AG09319 (cell line): ENCODE measurements at regions not wholly inside any gene's neighbourhood (a gene's known extent, or its start where the extent isn't known, plus 50 kb on each side); places are given as distances from the start of the nearest gene placed in this dataset.

Experiments
- DNase-seq: peaks from one replicate; pipeline ENCODE4 v3.0.0-alpha.2; 2010; ENCODE audit warnings: low read depth; ENCODE audit errors: extremely low read depth
- TF ChIP-seq, protein P1 (sequence below): IDR thresholded peaks from 2 replicates; pipeline ENCODE4 v1.5.1; 2011; ENCODE audit warnings: low read depth, mild to moderate bottlenecking, inconsistent platforms, low read length, moderate library complexity

DNA sequence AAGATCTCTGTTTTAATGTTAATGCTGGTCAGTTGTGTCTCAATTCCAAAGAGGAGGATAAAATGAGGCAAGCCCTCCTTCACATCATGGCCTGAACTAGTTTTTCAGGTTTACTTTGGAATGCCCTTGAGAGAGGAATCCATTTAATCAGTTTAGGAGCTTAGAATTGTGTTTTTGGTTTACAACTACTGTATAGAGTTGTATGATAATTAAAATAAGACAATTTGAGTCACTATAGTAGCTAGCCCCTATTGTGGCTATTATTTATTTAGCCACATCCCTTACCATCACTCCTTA, 107.8 kb upstream of the PRLR start:
- TF ChIP-seq, protein P1, sequence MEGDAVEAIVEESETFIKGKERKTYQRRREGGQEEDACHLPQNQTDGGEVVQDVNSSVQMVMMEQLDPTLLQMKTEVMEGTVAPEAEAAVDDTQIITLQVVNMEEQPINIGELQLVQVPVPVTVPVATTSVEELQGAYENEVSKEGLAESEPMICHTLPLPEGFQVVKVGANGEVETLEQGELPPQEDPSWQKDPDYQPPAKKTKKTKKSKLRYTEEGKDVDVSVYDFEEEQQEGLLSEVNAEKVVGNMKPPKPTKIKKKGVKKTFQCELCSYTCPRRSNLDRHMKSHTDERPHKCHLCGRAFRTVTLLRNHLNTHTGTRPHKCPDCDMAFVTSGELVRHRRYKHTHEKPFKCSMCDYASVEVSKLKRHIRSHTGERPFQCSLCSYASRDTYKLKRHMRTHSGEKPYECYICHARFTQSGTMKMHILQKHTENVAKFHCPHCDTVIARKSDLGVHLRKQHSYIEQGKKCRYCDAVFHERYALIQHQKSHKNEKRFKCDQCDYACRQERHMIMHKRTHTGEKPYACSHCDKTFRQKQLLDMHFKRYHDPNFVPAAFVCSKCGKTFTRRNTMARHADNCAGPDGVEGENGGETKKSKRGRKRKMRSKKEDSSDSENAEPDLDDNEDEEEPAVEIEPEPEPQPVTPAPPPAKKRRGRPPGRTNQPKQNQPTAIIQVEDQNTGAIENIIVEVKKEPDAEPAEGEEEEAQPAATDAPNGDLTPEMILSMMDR = no peak
- no peak for DNase-seq

- TF ChIP-seq, protein P1 = no peak
Observed at GRCh38 chr5:35337340-35338156, 107.3 kb upstream of the PRLR start.

DNA sequence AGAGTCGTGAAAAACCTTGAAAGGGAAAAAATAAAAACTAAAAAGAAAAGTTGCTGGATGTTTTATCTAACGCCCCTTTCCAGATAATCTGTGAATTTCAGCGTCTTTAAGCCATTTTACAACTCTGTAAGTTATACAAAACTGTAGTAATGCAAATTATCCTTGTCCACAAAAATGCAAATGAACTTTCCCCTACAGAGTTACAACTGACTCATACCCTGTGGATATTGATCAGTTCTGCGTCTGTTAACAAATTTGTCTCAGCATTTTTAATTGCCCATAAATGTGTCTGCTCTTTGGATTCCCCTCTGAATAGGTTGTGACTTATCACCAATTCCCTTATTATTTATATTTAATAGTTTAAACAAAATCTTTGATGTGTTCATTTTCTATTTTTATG, 105.9 kb upstream of the PRLR start:
- no peak for DNase-seq
- TF ChIP-seq, protein P1 = no peak

More at GRCh38 chr5:35337340-35338156, 107.3 kb upstream of the PRLR start:
- DNase-seq = no peak

- TF ChIP-seq, protein P1 = no peak
- no peak for DNase-seq
Observed at GRCh38 chr5:35335752-35336151, 105.5 kb upstream of the PRLR start.

DNA sequence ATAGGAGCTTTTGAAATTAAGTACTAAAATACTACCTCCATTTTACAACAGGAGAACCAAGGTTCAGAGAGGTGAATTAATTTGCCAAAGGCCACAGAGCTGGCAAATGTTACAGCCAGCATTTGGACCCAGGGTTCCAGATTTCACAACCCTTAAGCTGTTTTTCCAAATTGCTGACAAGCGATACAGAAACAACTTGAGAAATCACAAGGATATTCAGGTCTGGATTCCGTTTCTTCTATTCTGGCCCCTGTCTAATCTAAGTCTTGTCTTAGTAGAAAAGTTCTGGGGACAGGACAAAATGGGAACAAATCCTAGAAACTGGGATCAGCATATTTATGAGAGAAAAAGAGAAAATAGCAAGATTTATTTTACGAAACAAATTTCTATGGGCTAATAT, 103.1 kb upstream of the PRLR start:
- DNase-seq = no peak
- TF ChIP-seq, protein P1 = no peak

DNA sequence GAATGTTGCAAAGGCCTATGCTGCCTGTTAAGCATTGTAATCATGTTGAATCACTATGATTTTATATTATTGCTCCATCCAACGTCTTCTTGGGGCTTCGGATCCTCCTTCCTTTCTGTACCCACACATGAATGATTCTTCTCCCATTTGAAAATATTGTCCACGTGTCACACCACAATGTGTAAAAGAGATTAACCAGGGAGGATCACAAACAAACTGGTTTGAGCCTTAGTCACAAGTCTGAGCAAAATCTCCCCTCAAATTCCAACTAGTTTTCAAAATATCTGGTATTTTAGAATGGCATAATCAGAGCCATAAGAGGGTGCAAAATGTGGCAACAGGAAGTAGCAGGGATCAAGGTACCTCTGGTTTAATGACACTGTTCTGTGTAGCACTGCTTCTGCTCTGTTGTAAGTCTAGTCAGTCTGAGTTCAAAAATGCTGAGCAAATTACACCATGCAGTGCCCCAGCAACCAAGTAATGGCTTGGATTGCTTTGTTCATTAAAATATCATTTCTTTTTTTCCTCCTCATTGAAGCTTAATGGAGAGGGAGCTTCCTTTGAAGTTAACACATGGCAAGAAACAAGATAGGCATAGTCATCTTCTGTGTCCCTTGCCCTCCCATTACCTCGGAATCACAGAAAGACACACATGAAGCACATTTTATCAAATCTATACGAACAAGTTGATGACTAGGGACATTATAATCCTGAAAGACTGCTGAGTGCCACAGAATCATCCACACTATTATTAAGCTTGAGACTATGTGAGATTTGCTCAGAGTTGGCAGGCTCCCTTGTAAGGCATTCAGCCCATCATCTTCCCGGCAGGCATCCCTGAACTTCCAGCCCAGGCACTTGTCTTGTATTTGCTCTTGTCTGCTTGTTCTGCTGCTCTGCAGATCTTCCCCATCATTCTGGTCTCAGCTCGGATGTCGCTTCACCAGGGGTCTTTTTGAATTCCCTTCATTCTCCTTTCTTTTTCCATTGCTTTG, 102.0 kb upstream of the PRLR start:
- TF ChIP-seq, protein P1 = no peak
- DNase-seq = no peak

DNA sequence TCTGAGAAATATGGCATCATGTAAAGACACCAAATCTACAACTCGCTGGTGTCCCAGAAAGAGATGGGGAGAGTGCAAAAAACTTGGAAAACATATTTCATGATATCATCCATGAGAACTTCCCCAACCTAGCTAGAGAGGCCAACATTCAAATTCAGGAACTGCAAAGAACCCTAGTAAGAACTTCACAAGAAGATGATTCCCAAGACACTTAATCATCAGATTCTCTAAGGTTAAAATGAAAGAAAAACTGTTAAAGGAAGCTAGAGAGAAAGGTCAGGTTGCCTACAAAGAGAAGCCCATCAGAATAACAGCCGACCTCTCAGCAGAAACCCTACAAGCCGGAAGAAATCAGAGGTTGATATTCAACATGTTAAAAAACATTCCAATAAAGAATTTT, 95.5 kb upstream of the PRLR start:
- TF ChIP-seq, protein P1 = no peak

More for the DNA sequence above, 95.5 kb upstream of the PRLR start:
- DNase-seq = no peak
